Gastrocnemius medialis (tissue), 4 donors: ENCODE measurements at regions not wholly inside any gene's neighbourhood (a gene's known extent, or its start where the extent isn't known, plus 50 kb on each side); places are given as distances from the start of the nearest gene placed in this dataset.
"Not testable (repeated sequence)": the region's sequence is repeated elsewhere in the genome, so short reads cannot be mapped to it uniquely, and the experiment has no call there.

Experiments used
- ATAC-seq, 2 donors: fragments of 150-250 bp; one replicate each; pipeline ENCODE4 v1.9.1; 2016
- DNase-seq, 2 donors: peaks; one replicate each; pipeline ENCODE4 v3.0.0-alpha.2; 2019
- H3K27ac ChIP-seq, 4 donors: fragments of 200-600 bp; sonication (generic); 1 replicate in 1 of 4; 2 replicates in 3 of 4; pipeline ENCODE4 v1.5.1; 2016 to 2018; ENCODE audit warnings: mild to moderate bottlenecking in 2 of 4, moderate library complexity in 1 of 4
- H3K27me3 ChIP-seq, 3 donors: fragments of 200-600 bp; sonication (generic) in 2 of 3; 1 replicate in 1 of 3; 2 replicates in 2 of 3; pipeline versions ENCODE4 v1.5.1 to v1.6.0; 2016 to 2019; ENCODE audit warnings: mild to moderate bottlenecking in 1 of 3, moderate library complexity in 1 of 3
- H3K36me3 ChIP-seq, 2 donors: fragments of 200-600 bp; sonication (generic) in 1 of 2; one replicate each; pipeline ENCODE4 v1.5.1; 2017 to 2018
- H3K4me1 ChIP-seq, 2 donors: fragments of 200-600 bp; sonication (generic) in 1 of 2; one replicate each; pipeline ENCODE4 v1.5.1; 2016 to 2017; ENCODE audit warnings: mild to moderate bottlenecking in 2 of 2
- H3K4me3 ChIP-seq, 4 donors: fragments of 200-600 bp; sonication (generic) in 3 of 4; 1 replicate in 1 of 4; 2 replicates in 3 of 4; pipeline ENCODE4 v1.5.1; 2016 to 2019; ENCODE audit warnings: mild to moderate bottlenecking in 2 of 4
- H3K9me3 ChIP-seq, 3 donors: fragments of 200-600 bp; sonication (generic) in 2 of 3; 1 replicate in 1 of 3; 2 replicates in 2 of 3; pipeline ENCODE4 v1.5.1; 2016 to 2019
- POLR2A ChIP-seq, 2 donors: fragments of 450-650 bp; IDR thresholded peaks; one replicate each; pipeline ENCODE4 v1.6.1; 2017; ENCODE audit warnings: antibody characterized with exemption in 2 of 2, mild to moderate bottlenecking in 2 of 2, moderate library complexity in 2 of 2
- in situ Hi-C, 4 donors: fragments of 200-750 bp; cut with MboI; loops; one replicate each; pipeline versions ENCODE4 v1.15.0 to v1.8.0; 2017; ENCODE audit warnings: low sequenced_read_pairs in 4 of 4
- intact Hi-C: fragments of 100-400 bp; cut with DNase I; formaldehyde crosslinking; loops from one replicate; pipeline ENCODE4 v1.15.1; 2023; ENCODE audit warnings: low total_unique reads
- TF ChIP-seq, protein P1 (sequence below), 5 experiments: fragments of 450-650 bp in 3 of 5; fragments of 200-600 bp in 2 of 5; sonication (generic) in 2 of 5; IDR thresholded peaks in 4 of 5; conservative IDR thresholded peaks in 1 of 5; 1 replicate in 4 of 5; 2 replicates in 1 of 5; pipeline ENCODE4 v1.5.1; 2016 to 2019; ENCODE audit warnings: antibody characterized with exemption in 5 of 5, mild to moderate bottlenecking in 3 of 5, moderate library complexity in 3 of 5

DNA sequence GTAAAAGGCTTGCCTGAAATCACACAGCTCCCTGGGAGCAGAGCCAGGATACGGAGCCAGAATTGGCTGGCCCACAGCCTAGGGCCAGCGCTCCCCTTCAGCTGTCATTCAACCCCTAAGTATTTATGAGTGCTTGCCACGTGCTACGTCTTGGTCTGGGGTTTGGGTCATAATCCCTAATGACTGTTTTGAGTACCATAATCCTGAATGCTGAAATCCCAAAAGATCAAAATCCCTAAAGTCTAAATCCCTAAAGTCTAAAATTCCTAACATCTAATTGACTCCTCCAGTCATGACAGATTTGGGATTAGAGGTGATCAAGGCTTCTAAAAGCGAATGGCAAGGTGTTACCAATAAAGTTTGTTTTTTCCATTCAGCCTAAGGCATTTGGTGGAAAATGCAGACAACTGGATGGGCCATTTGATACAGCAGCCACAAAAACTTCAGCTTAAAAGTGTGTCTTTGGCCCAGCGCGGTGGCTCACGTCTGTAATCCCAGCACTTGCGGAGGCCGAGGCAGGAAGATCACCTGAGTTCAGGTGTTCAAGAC is 59.8 kb upstream of the PRR5 start:
- ATAC-seq (no peak), DNase-seq (no peak)
- no peak for TF ChIP-seq POLR2A (IDR thresholded peaks at IDR 0.05)
- TF ChIP-seq, protein P1, sequence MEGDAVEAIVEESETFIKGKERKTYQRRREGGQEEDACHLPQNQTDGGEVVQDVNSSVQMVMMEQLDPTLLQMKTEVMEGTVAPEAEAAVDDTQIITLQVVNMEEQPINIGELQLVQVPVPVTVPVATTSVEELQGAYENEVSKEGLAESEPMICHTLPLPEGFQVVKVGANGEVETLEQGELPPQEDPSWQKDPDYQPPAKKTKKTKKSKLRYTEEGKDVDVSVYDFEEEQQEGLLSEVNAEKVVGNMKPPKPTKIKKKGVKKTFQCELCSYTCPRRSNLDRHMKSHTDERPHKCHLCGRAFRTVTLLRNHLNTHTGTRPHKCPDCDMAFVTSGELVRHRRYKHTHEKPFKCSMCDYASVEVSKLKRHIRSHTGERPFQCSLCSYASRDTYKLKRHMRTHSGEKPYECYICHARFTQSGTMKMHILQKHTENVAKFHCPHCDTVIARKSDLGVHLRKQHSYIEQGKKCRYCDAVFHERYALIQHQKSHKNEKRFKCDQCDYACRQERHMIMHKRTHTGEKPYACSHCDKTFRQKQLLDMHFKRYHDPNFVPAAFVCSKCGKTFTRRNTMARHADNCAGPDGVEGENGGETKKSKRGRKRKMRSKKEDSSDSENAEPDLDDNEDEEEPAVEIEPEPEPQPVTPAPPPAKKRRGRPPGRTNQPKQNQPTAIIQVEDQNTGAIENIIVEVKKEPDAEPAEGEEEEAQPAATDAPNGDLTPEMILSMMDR (IDR thresholded peaks at IDR 0.05 in 4 of 5, conservative IDR thresholded peaks at IDR 0.05 in 1 of 5), result no peak
- H3K4me3 ChIP-seq, result no peak overlapping the region
- no peaks in the 10 kb centered on the region for H3K9me3 ChIP-seq
- no peaks in the 10 kb centered on the region for H3K36me3 ChIP-seq
- in situ Hi-C loops (loop anchor here in 3 of 4 donors (25.0 kb wide), 2 partner anchors 655 to 1255 kb away; no protein-coding TSS in a partner anchor), intact Hi-C loops (no loop called here)
- H3K27ac ChIP-seq, result no peak overlapping the region
- H3K4me1 ChIP-seq, result peaks cover 0 to 18% of the 10 kb centered on the region in 2 donors
- peaks cover 0 to 13% (median 0%) of the 10 kb centered on the region in 3 donors for H3K27me3 ChIP-seq

DNA sequence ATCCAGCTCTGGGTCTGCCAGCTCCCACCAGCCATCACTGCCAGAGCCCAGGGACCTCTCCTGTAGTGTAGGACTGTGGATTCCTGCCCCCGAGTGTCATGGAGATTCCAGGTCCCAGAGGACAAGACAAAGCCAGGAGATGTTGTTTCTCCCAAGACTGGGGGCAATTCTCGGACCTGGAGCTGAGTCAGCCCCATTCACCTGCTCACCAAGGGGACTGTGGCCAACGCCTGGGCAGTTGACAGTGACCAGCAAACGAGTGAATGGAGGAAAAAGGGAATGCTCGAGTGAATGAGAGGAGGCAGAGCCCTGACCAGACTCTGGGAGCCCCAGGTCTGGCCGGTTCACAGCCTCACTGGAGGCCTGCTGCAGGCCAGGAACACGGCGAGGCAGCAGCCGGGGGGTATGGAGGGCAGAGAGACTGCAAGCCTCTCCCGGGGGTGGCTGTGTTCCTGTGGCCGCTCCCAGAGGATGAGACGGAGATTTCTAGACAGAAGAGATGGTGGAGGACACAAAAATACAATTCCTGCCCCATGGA is 61.3 kb upstream of the PRR5 start:
- H3K27ac ChIP-seq, result no peak overlapping the region
- no peaks in the 10 kb centered on the region for H3K9me3 ChIP-seq
- no peaks in the 10 kb centered on the region for H3K36me3 ChIP-seq
- DNase-seq, result no peak
- no peak for TF ChIP-seq POLR2A (IDR thresholded peaks at IDR 0.05)
- TF ChIP-seq, protein P1 (IDR thresholded peaks at IDR 0.05 in 4 of 5, conservative IDR thresholded peaks at IDR 0.05 in 1 of 5), result no peak
- intact Hi-C loops, result no loop called here
- peaks cover 0 to 13% (median 0%) of the 10 kb centered on the region in 3 donors for H3K27me3 ChIP-seq
- H3K4me1 ChIP-seq, result peaks cover 0 to 18% of the 10 kb centered on the region in 2 donors
- H3K4me3 ChIP-seq, result no peak overlapping the region
- ATAC-seq, result no peak
- in situ Hi-C loops, result loop anchor here in 3 of 4 donors (25.0 kb wide), 2 partner anchors 653 to 1253 kb away; no protein-coding TSS in a partner anchor

- H3K9me3 ChIP-seq, result no peaks in the 10 kb centered on the region
- intact Hi-C loops, result no loop called here
- no peak overlapping the region for H3K4me3 ChIP-seq
- DNase-seq, result no peak
- no peak for ATAC-seq
- H3K27me3 ChIP-seq, result peaks cover 0 to 13% (median 0%) of the 10 kb centered on the region in 3 donors
- no peak for TF ChIP-seq POLR2A (IDR thresholded peaks at IDR 0.05)
- TF ChIP-seq, protein P1 (IDR thresholded peaks at IDR 0.05 in 4 of 5, conservative IDR thresholded peaks at IDR 0.05 in 1 of 5), result no peak
- peaks cover 0 to 18% of the 10 kb centered on the region in 2 donors for H3K4me1 ChIP-seq
- no peaks in the 10 kb centered on the region for H3K36me3 ChIP-seq
- H3K27ac ChIP-seq, result peak overlapping the region in 1 of 4 donors; percentile 60
- in situ Hi-C loops, result loop anchor here in 3 of 4 donors (25.0 kb wide), 2 partner anchors 653 to 1253 kb away; no protein-coding TSS in a partner anchor
Measured at GRCh38 chr22:44639891-44640617, 62.0 kb upstream of the PRR5 start.

DNA sequence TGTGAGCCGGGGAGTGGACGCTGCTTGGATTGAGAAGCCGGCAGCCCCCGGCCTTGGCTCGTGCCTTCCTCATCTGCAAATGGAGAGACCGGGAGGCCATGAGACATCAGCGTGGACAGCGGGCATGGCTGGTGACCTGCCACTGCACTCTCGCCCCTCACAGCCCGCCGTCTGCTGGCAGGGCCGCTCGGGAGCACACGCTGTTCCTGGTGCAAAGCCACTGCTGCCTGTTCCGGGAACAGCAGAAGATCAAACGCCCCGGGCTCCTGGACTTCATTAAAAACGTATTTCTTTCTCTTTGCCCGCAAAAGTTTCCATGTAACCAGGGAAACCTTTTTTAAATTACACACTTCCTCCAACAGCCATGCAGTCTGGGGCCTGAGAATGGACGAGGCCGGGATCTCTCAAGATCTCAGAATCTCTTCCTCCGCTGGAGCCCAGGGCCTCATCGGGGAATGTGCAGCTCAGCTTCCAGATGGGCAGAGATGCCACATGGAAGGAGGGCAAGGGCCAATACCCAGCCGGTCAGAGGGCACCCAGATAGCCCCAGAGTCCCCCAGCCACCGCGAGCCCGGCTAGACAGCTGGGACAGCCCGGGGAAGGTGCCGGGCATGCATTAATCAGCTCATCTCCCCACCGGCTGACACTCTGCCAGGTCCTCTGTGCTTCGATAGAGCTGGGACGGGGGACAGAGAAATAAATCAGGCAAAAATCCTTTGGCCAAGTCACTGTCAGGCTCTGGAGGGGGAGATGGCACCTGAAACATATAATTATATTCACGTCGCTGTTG is 62.8 kb upstream of the PRR5 start:
- in situ Hi-C loops (loop anchor here in 3 of 4 donors (25.0 kb wide), 2 partner anchors 652 to 1252 kb away; no protein-coding TSS in a partner anchor), intact Hi-C loops (no loop called here)
- TF ChIP-seq POLR2A (IDR thresholded peaks at IDR 0.05), result no peak
- TF ChIP-seq, protein P1 (IDR thresholded peaks at IDR 0.05 in 4 of 5, conservative IDR thresholded peaks at IDR 0.05 in 1 of 5), result no peak
- DNase-seq (peak in 1 of 2 donors; percentile 5), ATAC-seq (peak; percentile 21 to 59)
- peaks cover 0 to 18% of the 10 kb centered on the region in 2 donors for H3K4me1 ChIP-seq
- no peaks in the 10 kb centered on the region for H3K36me3 ChIP-seq
- H3K4me3 ChIP-seq, result no peak overlapping the region
- peaks cover 0 to 13% (median 0%) of the 10 kb centered on the region in 3 donors for H3K27me3 ChIP-seq
- peak overlapping the region in 1 of 4 donors; percentile 60 for H3K27ac ChIP-seq
- H3K9me3 ChIP-seq, result no peaks in the 10 kb centered on the region

- H3K4me3 ChIP-seq, H3K36me3 ChIP-seq, H3K9me3 ChIP-seq, DNase-seq, intact Hi-C loops, ATAC-seq, H3K27ac ChIP-seq: not testable (repeated sequence)
- H3K27me3 ChIP-seq, result peaks cover 0 to 13% (median 0%) of the 10 kb centered on the region in 3 donors
- H3K4me1 ChIP-seq, result peaks cover 0 to 18% of the 10 kb centered on the region in 2 donors
- in situ Hi-C loops, result loop anchor here in 3 of 4 donors (25.0 kb wide), 2 partner anchors 649 to 1249 kb away; no protein-coding TSS in a partner anchor
Measured at GRCh38 chr22:44636502-44637206, 65.3 kb upstream of the PRR5 start.

DNA sequence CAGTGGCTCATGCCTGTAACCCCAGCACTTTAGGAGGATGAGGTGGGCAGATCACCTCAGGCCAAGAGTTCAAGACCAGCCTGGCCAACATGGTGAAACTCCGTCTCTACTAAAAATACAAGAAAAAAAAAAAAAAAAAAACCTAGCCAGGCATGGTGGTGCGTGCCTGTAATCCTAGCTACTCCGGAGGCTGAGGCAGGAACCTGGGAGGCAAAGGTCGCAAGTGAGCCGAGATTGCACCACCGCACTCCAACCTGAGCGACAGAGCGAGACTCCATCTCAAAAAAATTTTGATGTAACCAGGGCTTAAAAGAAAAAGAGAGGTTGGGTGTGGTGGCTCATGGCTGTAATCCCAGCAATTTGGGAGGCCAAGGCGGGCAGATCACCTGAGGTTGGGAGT is 66.4 kb upstream of the PRR5 start:
- H3K36me3 ChIP-seq, H3K9me3 ChIP-seq, H3K27ac ChIP-seq, intact Hi-C loops, DNase-seq, H3K4me3 ChIP-seq, ATAC-seq: not testable (repeated sequence)
- Histone ChIP-seq H3K27me3 (peaks cover 0 to 13% (median 0%) of the 10 kb centered on the region in 3 donors), H3K4me1 (peaks cover 0 to 16% of the 10 kb centered on the region in 2 donors)
- in situ Hi-C loops, result loop anchor here in 3 of 4 donors (25.0 kb wide), 2 partner anchors 648 to 1248 kb away; no protein-coding TSS in a partner anchor
